T follicular helper cell (primary cell): ENCODE measurements at regions not wholly inside any gene's neighbourhood (a gene's known extent, or its start where the extent isn't known, plus 50 kb on each side); places are given as distances from the start of the nearest gene placed in this dataset.
"Not testable (repeated sequence)": the region's sequence is repeated elsewhere in the genome, so short reads cannot be mapped to it uniquely, and the experiment has no call there.

Experiments
- DNase-seq: peaks from one replicate; pipeline ENCODE4 v3.0.0-alpha.2; 2020; ENCODE audit warnings: low read depth

GRCh38 chr19:31445406-31445805 lies 96.2 kb upstream of the TSHZ3 start:
- no peak for DNase-seq

GRCh38 chr19:31448221-31448657 lies 99.0 kb upstream of the TSHZ3 start:
- DNase-seq, result no peak

- DNase-seq, result no peak
Observed at GRCh38 chr19:31449379-31449778, 100.1 kb upstream of the TSHZ3 start.

- DNase-seq, result no peak
Observed at GRCh38 chr19:31450696-31451095, 101.5 kb upstream of the TSHZ3 start.

- DNase-seq, result no peak
Observed at GRCh38 chr19:31451686-31452330, 102.6 kb upstream of the TSHZ3 start.

GRCh38 chr19:31459430-31459829 lies 110.2 kb upstream of the TSHZ3 start:
- DNase-seq, result no peak

- no peak for DNase-seq
Observed at GRCh38 chr19:31461814-31462539, 112.7 kb upstream of the TSHZ3 start.

- no peak for DNase-seq
Observed at GRCh38 chr19:31470229-31470939, 121.1 kb upstream of the TSHZ3 start.

- no peak for DNase-seq
Observed at GRCh38 chr19:31470952-31471351, 121.7 kb upstream of the TSHZ3 start.

- no peak for DNase-seq
Observed at GRCh38 chr19:31478241-31478640, 129.0 kb upstream of the TSHZ3 start.

- DNase-seq, result no peak
Observed at GRCh38 chr19:31483226-31483857, 134.1 kb upstream of the TSHZ3 start.

- DNase-seq, result not testable (repeated sequence)
Observed at GRCh38 chr19:31484858-31485410, 135.7 kb upstream of the TSHZ3 start.

GRCh38 chr19:31485472-31485871 lies 136.2 kb upstream of the TSHZ3 start:
- DNase-seq, result no peak

- DNase-seq, result no peak
Observed at GRCh38 chr19:31491242-31491641, 142.0 kb upstream of the TSHZ3 start.

- DNase-seq, result no peak
Observed at GRCh38 chr19:31492050-31492449, 142.8 kb upstream of the TSHZ3 start.

GRCh38 chr19:31496076-31496475 lies 146.8 kb upstream of the TSHZ3 start:
- DNase-seq, result no peak

- DNase-seq, result no peak
Observed at GRCh38 chr19:31497709-31498108, 148.5 kb upstream of the TSHZ3 start.

- no peak for DNase-seq
Observed at GRCh38 chr19:31498781-31499180, 149.5 kb upstream of the TSHZ3 start.

GRCh38 chr19:31499281-31500196 lies 150.3 kb upstream of the TSHZ3 start:
- DNase-seq, result no peak

- no peak for DNase-seq
Observed at GRCh38 chr19:31500197-31500830, 151.1 kb upstream of the TSHZ3 start.

- DNase-seq, result no peak
Observed at GRCh38 chr19:31500946-31501345, 151.7 kb upstream of the TSHZ3 start.
